Lower leg skin (tissue), 4 donors: ENCODE measurements at regions not wholly inside any gene's neighbourhood (a gene's known extent, or its start where the extent isn't known, plus 50 kb on each side); places are given as distances from the start of the nearest gene placed in this dataset.
"Not testable (repeated sequence)": the region's sequence is repeated elsewhere in the genome, so short reads cannot be mapped to it uniquely, and the experiment has no call there.

Source experiments
- DNase-seq, 2 donors: peaks; one replicate each; pipeline ENCODE4 v3.0.0-alpha.2; 2019; ENCODE audit warnings: low spot score in 2 of 2
- H3K4me3 ChIP-seq: fragments of 200-600 bp; sonication (generic); 2 replicates; pipeline ENCODE4 v1.5.1; 2017; ENCODE audit warnings: mild to moderate bottlenecking, low read depth; ENCODE audit not compliant: poor library complexity, severe bottlenecking
- CTCF ChIP-seq, 3 donors: fragments of 450-650 bp; IDR thresholded peaks; one replicate each; pipeline ENCODE4 v1.5.1; 2016; ENCODE audit warnings: antibody characterized with exemption in 3 of 3, mild to moderate bottlenecking in 3 of 3, moderate library complexity in 2 of 3
- POLR2A ChIP-seq, 2 donors: fragments of 450-650 bp; IDR thresholded peaks; one replicate each; pipeline ENCODE4 v1.6.1; 2016 to 2017; ENCODE audit warnings: antibody characterized with exemption in 2 of 2, mild to moderate bottlenecking in 1 of 2, moderate library complexity in 1 of 2
- WGBS, 2 donors: methylation state at CpG; one replicate each; pipeline ENCODE4 v1.1.5; 2018; 5-methylcytosine and 5-hydroxymethylcytosine counted together
- intact Hi-C: fragments of 100-400 bp; cut with DNase I; formaldehyde crosslinking; loops from one replicate; pipeline ENCODE4 v1.15.0; 2023; ENCODE audit warnings: low total_unique reads

- 24 to 25% methylated on average over 1 of the region's 1 CpG for WGBS, 2 donors
Observed at GRCh38 chr4:20017070-20017776, 234.5 kb upstream of the SLIT2 start.

DNA sequence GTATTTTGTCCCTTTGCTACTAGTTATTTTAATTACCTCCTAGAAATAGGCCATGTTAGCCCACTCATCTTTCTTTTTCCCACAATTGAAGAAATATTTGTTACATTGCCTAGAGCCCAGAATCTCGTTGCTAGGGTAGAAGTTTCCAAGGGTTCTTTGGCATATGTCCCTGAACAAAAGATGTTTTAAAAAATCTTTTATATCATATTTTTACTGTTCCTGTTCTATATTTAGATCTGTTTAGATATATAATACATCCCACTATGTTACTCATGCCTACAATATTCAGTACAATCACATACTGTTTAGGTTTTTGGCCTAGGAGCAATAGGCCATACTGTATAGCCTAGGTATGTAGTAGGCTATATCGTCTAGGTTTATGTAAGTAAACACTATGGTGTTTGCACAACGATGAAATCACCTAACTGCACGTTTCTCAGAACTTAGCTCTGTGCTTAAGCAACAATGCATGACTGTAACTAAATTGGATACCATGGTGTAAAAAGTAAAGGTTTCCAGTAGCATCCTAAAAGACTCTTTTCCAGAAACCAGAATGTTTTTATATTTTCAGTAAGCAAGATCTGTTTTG is 236.0 kb upstream of the SLIT2 start:
- intact Hi-C loops: no loop called here
- no peak overlapping the region for H3K4me3 ChIP-seq
- 63 to 78% methylated on average over 4 of the region's 4 CpGs for WGBS, 2 donors
- TF ChIP-seq POLR2A (IDR thresholded peaks at IDR 0.05) (no peak), CTCF (IDR thresholded peaks at IDR 0.05) (no peak)
- no peak for DNase-seq

More at GRCh38 chr4:20017070-20017776, 234.5 kb upstream of the SLIT2 start:
- TF ChIP-seq CTCF (IDR thresholded peaks at IDR 0.05): no peak
- no peak for TF ChIP-seq POLR2A (IDR thresholded peaks at IDR 0.05)
- DNase-seq: no peak
- no peak overlapping the region for H3K4me3 ChIP-seq
- intact Hi-C loops: no loop called here

GRCh38 chr4:20003836-20004558 is 247.7 kb upstream of the SLIT2 start:
- H3K4me3 ChIP-seq, DNase-seq, intact Hi-C loops: not testable (repeated sequence)
- WGBS, 2 donors: 93 to 94% methylated on average over 28 to 37 of the region's 52 CpGs

DNA sequence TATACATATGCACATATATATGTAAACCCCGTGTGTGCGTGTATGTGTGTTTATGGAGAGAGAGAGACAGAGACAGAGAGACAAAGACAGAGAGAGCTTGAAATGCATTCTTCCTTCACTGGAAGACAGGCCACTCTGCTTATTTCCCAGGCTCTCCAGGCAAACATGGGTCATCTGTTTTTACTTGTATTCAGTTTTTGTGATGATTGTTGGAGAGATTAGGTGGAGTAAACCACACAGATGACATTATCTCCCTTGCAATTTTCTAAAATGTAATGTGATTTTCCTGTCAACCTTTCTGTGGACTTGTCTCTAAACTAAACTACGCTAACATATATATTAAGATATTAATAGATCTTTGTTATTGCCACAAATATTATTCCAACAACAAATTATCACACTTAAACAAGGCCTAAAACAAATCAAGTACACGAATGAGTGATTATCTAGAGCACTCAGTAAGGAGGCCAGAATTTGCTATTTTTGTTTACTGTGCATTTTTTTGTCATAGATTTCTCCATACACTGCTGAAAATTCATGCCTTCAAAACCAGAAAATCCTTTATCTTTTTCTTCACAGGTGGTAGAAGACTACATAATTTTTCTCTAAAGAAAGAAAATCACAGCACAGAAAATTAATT is 251.8 kb upstream of the SLIT2 start:
- intact Hi-C loops: no loop called here
- DNase-seq: no peak
- WGBS, 2 donors: 72 to 78% methylated on average over 4 of the region's 4 CpGs
- no peak overlapping the region for H3K4me3 ChIP-seq
- TF ChIP-seq POLR2A (IDR thresholded peaks at IDR 0.05) (no peak), CTCF (IDR thresholded peaks at IDR 0.05) (no peak)

DNA sequence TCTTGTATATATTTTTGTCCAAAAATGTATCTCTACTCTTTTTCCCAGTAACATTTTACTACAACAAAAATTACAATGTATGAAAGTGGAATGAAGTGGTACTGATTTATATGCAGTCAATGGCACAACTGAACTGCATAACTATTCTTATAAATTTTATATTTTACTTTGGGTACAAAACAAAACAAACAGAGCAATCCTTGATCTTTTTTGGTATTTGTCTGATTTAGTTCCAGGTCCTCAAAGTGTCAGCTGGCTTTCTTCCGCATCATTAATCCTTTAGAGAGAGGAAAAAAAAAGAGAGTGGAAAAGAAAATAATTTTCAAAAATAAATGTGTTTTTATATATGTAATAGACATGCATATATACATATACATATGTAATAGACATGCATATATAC is 252.4 kb upstream of the SLIT2 start:
- DNase-seq: no peak
- no peak overlapping the region for H3K4me3 ChIP-seq
- WGBS, 2 donors: 74 to 88% methylated on average over 1 of the region's 1 CpG
- intact Hi-C loops: no loop called here
- TF ChIP-seq POLR2A (IDR thresholded peaks at IDR 0.05) (no peak), CTCF (IDR thresholded peaks at IDR 0.05) (no peak)

DNA sequence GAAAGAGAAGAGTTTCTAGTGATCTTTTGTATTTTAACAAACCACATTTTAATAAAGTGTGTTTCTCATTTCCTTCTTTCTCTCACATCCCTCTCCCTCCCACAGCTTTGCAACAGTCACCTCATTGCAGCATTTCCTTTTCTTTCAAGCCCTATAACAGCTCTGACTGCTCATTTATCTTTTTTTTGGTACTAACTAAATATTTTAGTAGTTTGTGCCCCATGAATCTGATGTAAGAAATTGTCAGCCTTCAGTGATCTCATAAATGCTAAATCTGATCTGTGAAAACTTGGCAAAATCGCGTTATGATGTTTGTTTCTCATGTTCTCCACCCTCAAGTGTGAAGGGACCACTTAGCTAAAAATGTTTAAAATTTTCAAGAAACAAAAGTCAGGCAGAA is 258.5 kb upstream of the SLIT2 start:
- H3K4me3 ChIP-seq: no peak overlapping the region
- TF ChIP-seq POLR2A (IDR thresholded peaks at IDR 0.05): no peak
- no peak for TF ChIP-seq CTCF (IDR thresholded peaks at IDR 0.05)
- DNase-seq: no peak
- WGBS, 2 donors: 49 to 50% methylated on average over 2 of the region's 2 CpGs
- intact Hi-C loops: no loop called here
